A549 (cell line): ENCODE measurements at regions not wholly inside any gene's neighbourhood (a gene's known extent, or its start where the extent isn't known, plus 50 kb on each side); places are given as distances from the start of the nearest gene placed in this dataset.

ENCODE experiments used
- ATAC-seq, 2 experiments: fragments of 200-7000 bp in 1 of 2; fragments of >200 bp in 1 of 2; cut with Nextera tagmentation in 1 of 2; cut with Tn5 transposase in 1 of 2; 3 replicates each; pipeline versions ENCODE4 v1.8.0 to v1.9.1; 2018 to 2020; ENCODE audit warnings: mild to moderate bottlenecking in 1 of 2, moderate library complexity in 1 of 2
- CTCF ChIA-PET: fragments of 300-600 bp; sonication (Branson Sonifier 250); formaldehyde crosslinking; extraction: SDS; loops from one replicate; lab custom pipeline; 2021; ENCODE audit warnings: antibody characterized with exemption, inconsistent platforms; lab: Yijun Ruan, JAX
- POLR2A ChIA-PET: fragments of 350-600 bp; formaldehyde crosslinking; extraction: SDS; loops from one replicate; lab custom pipeline; 2021; ENCODE audit warnings: antibody characterized with exemption, inconsistent platforms; lab: Yijun Ruan, JAX
- DNase-seq, 2 experiments: peaks; one replicate each; pipeline versions ENCODE4 v3.0.0 to v3.0.0-alpha.2; 2011 to 2016; ENCODE audit warnings: low read depth in 1 of 2, low spot score in 1 of 2
- FAIRE-seq: peaks from 2 replicates; lab custom pipeline; 2011; peaks lifted over from hg19 to GRCh38; lab: Jason Lieb, UNC
- H3K27ac ChIP-seq, 2 experiments: fragments of >200 bp; sonication (Bioruptor Twin); formaldehyde crosslinking; 3 replicates each; pipeline ENCODE4 v1.5.1; 2016 to 2017
- H3K4me1 ChIP-seq: fragments of >200 bp; sonication (Bioruptor Twin); formaldehyde crosslinking; 3 replicates; pipeline ENCODE4 v1.6.1; 2016
- H3K4me2 ChIP-seq: fragments of >200 bp; sonication (Bioruptor Twin); formaldehyde crosslinking; 3 replicates; pipeline ENCODE4 v1.6.1; 2016
- H3K4me3 ChIP-seq: fragments of >200 bp; sonication (Bioruptor Twin); formaldehyde crosslinking; 3 replicates; pipeline ENCODE4 v1.5.1; 2016
- H3K9me3 ChIP-seq: fragments of >200 bp; sonication (Bioruptor Twin); formaldehyde crosslinking; 3 replicates; pipeline ENCODE4 v1.6.1; 2016
- CBX2 ChIP-seq: fragments of 200-600 bp; sonication (generic); IDR thresholded peaks from 2 replicates; pipeline ENCODE4 v1.6.1; 2016; ENCODE audit warnings: low read depth, mild to moderate bottlenecking, borderline replicate concordance
- CBX8 ChIP-seq: fragments of 200-600 bp; sonication (generic); IDR thresholded peaks from 2 replicates; pipeline ENCODE4 v1.6.1; 2016
- CEBPB ChIP-seq, 2 experiments: fragments of >200 bp in 1 of 2; sonication (Bioruptor Twin) in 1 of 2; formaldehyde crosslinking in 1 of 2; IDR thresholded peaks; 2 replicates each; pipeline ENCODE4 v1.6.1; 2012 to 2016
- ESRRA ChIP-seq: fragments of 150-350 bp; IDR thresholded peaks from 2 replicates; pipeline ENCODE4 v1.6.1; 2014; ENCODE audit warnings: mild to moderate bottlenecking, low read length, borderline replicate concordance
- GATA3 ChIP-seq: IDR thresholded peaks from 2 replicates; pipeline ENCODE4 v1.6.1; 2012; ENCODE audit warnings: borderline replicate concordance
- HES2 ChIP-seq: fragments of >200 bp; sonication (Bioruptor Twin); formaldehyde crosslinking; IDR thresholded peaks from 2 replicates; pipeline ENCODE4 v1.6.1; 2016
- HOXB13 ChIP-seq: fragments of 250-450 bp; sonication (Bioruptor Pico); IDR thresholded peaks from 2 replicates; pipeline ENCODE4 v1.5.0; 2020; ENCODE audit warnings: low read depth, mild to moderate bottlenecking, moderate library complexity
- JUN ChIP-seq, 2 experiments: fragments of >200 bp; sonication (Bioruptor Twin); formaldehyde crosslinking; IDR thresholded peaks; 2 replicates in 1 of 2; 3 replicates in 1 of 2; pipeline ENCODE4 v1.6.1; 2016 to 2017
- KDM1A ChIP-seq: fragments of 200-600 bp; sonication (generic); IDR thresholded peaks from 2 replicates; pipeline ENCODE4 v1.6.1; 2016; ENCODE audit warnings: low read depth, mild to moderate bottlenecking
- MAFK ChIP-seq: fragments of 450-650 bp; IDR thresholded peaks from 2 replicates; pipeline ENCODE4 v1.6.1; 2014; ENCODE audit not compliant: partially characterized antibody
- MAZ ChIP-seq: fragments of 150-350 bp; IDR thresholded peaks from 2 replicates; pipeline ENCODE4 v1.6.1; 2014; ENCODE audit warnings: antibody characterized with exemption, low read depth, low read length, borderline replicate concordance
- MYC ChIP-seq: IDR thresholded peaks from 2 replicates; pipeline ENCODE4 v1.6.1; 2012; ENCODE audit warnings: mild to moderate bottlenecking, inconsistent platforms, low read length, improper control_type of control experiment, borderline replicate concordance
- NFE2L2 ChIP-seq: fragments of 150-350 bp; conservative IDR thresholded peaks from 2 replicates; pipeline ENCODE4 v1.6.1; 2014; ENCODE audit warnings: low read length
- NR3C1 ChIP-seq: fragments of >200 bp; sonication (Bioruptor Twin); formaldehyde crosslinking; IDR thresholded peaks from 3 replicates; pipeline ENCODE4 v1.6.1; 2017
- PHF8 ChIP-seq: fragments of 200-600 bp; sonication (generic); IDR thresholded peaks from 2 replicates; pipeline ENCODE4 v1.6.1; 2016; ENCODE audit warnings: low read depth, mild to moderate bottlenecking, antibody characterized with exemption, moderate library complexity, borderline replicate concordance
- POLR2A ChIP-seq: IDR thresholded peaks from 2 replicates; pipeline ENCODE4 v1.6.1; 2012; ENCODE audit warnings: mild to moderate bottlenecking, low read length
- RFX5 ChIP-seq: fragments of 450-650 bp; IDR thresholded peaks from 2 replicates; pipeline ENCODE4 v1.7.1; 2014; ENCODE audit warnings: antibody characterized with exemption, mild to moderate bottlenecking, moderate library complexity
- RNF2 ChIP-seq: fragments of 200-600 bp; sonication (generic); IDR thresholded peaks from 2 replicates; pipeline ENCODE4 v1.6.1; 2016; ENCODE audit warnings: low read depth, mild to moderate bottlenecking, antibody characterized with exemption, moderate library complexity, borderline replicate concordance
- SMC3 ChIP-seq: fragments of >200 bp; sonication (Bioruptor Twin); formaldehyde crosslinking; IDR thresholded peaks from 3 replicates; pipeline ENCODE4 v1.6.1; 2018; ENCODE audit warnings: inconsistent platforms
- TFCP2L1 ChIP-seq: fragments of 250-450 bp; sonication (Bioruptor Pico); IDR thresholded peaks from 2 replicates; pipeline ENCODE4 v1.5.0; 2021; ENCODE audit warnings: mild to moderate bottlenecking
- USF2 ChIP-seq: fragments of 450-650 bp; IDR thresholded peaks from 2 replicates; pipeline ENCODE4 v1.6.1; 2014; ENCODE audit warnings: antibody characterized with exemption
- ZNF302 ChIP-seq: fragments of 250-450 bp; sonication (Bioruptor Pico); IDR thresholded peaks from 2 replicates; pipeline ENCODE4 v1.9.0; 2021; ENCODE audit warnings: inconsistent platforms, mild to moderate bottlenecking, moderate library complexity
- WGBS: methylation state at CpG from one replicate; pipeline ENCODE4 v1.1.6; 2017; ENCODE audit errors: missing lambda C conversion rate; 5-methylcytosine and 5-hydroxymethylcytosine counted together
- TF ChIP-seq, protein P1 (sequence below): fragments of 150-350 bp; IDR thresholded peaks from 2 replicates; pipeline ENCODE4 v1.6.1; 2014; ENCODE audit warnings: low read depth, mild to moderate bottlenecking, low read length

DNA sequence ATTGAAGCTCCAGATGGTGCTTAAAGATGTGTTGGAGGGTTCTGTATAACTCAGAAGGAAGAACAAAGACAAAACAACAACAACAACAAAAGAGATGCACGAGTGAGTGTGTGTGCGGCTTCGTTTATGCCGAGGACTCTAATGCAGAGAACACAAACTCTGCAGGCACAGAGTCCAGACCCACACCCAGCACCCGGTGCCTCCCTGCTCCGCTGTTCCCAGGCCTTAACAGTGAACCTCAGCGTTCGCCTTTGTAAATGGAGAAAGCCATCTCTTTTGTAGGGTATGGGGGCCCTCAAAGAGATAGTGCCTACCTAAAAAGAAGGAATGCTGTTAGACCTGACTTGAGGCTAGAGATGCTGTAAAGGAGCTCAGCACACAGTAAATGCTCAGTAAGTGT is 243.3 kb downstream of the ERMARD start (continued):
- no peak for TF ChIP-seq JUN (IDR thresholded peaks at IDR 0.05)

- no peaks in the 10 kb centered on the region for H3K4me1 ChIP-seq
- WGBS, result 63% methylated on average over 9 of the region's 16 CpGs
- TF ChIP-seq CBX8, result no peak
- H3K4me3 ChIP-seq, result no peak overlapping the region
- H3K4me2 ChIP-seq, result no peak overlapping the region
- no peaks in the 10 kb centered on the region for H3K9me3 ChIP-seq
- ATAC-seq, result no peak
- no peak for FAIRE-seq
- DNase-seq, result no peak
- H3K27ac ChIP-seq, result no peak overlapping the region
- ChIA-PET CTCF (no interaction called here), POLR2A (no interaction called here)
Observed at GRCh38 chr6:169993861-169994481, 242.5 kb downstream of the ERMARD start.

- H3K4me2 ChIP-seq, result no peak overlapping the region
- CTCF ChIA-PET, result no interaction called here
- ATAC-seq (no peak), FAIRE-seq (no peak), DNase-seq (no peak)
- no peaks in the 10 kb centered on the region for H3K9me3 ChIP-seq
- WGBS, result 65% methylated on average over 8 of the region's 8 CpGs
- H3K27ac ChIP-seq, result no peak overlapping the region
- H3K4me1 ChIP-seq, result no peaks in the 10 kb centered on the region
- POLR2A ChIA-PET, result no interaction called here
- TF ChIP-seq GATA3 (no peak), MYC (no peak), SMC3 (no peak), ZNF302 (CRISPR knock-in tag) (no peak), TFCP2L1 (CRISPR knock-in tag) (no peak), NR3C1 (no peak), RNF2 (no peak), KDM1A (no peak), USF2 (no peak), MAFK (no peak), MAZ (no peak)
- TF ChIP-seq, all 56 proteins: peak for 0
- no peak overlapping the region for H3K4me3 ChIP-seq
Observed at GRCh38 chr6:169991913-169992312, 240.5 kb downstream of the ERMARD start.

DNA sequence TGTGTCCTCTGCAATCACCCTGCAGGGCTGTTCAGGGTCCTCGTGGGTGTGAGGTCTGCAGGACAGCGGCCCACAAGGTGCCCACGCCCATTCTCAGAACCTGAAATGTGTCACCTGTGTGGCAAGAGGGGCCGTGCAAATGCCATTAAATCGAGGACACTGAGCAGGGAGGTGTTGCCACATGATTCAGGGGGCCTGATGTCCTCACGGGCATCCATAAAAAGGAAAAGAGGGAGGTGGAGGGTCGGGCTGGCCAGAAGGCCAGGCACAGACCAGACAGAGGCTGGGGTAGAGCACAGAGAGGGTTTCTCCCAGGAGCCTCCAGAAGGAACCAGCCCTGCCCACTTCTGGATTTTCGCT is 239.6 kb downstream of the ERMARD start:
- TF ChIP-seq, protein P1, sequence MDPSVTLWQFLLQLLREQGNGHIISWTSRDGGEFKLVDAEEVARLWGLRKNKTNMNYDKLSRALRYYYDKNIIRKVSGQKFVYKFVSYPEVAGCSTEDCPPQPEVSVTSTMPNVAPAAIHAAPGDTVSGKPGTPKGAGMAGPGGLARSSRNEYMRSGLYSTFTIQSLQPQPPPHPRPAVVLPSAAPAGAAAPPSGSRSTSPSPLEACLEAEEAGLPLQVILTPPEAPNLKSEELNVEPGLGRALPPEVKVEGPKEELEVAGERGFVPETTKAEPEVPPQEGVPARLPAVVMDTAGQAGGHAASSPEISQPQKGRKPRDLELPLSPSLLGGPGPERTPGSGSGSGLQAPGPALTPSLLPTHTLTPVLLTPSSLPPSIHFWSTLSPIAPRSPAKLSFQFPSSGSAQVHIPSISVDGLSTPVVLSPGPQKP, result no peak
- TF ChIP-seq HES2 (no peak), MAZ (no peak), NFE2L2 (no peak), RFX5 (no peak), CBX2 (no peak), CEBPB (IDR thresholded peaks at IDR 0.05) (no peak), HOXB13 (CRISPR knock-in tag) (no peak), KDM1A (no peak), GATA3 (no peak), USF2 (no peak), MYC (no peak), PHF8 (no peak), TFCP2L1 (CRISPR knock-in tag) (no peak), ESRRA (no peak), POLR2A (no peak)
- Histone ChIP-seq H3K4me3 (no peak overlapping the region), H3K27ac (no peak overlapping the region), H3K4me2 (no peak overlapping the region), H3K9me3 (no peaks in the 10 kb centered on the region), H3K4me1 (no peaks in the 10 kb centered on the region)
- POLR2A ChIA-PET, result no interaction called here
- ATAC-seq, result no peak
- DNase-seq, result no peak
- no peak for FAIRE-seq
- CTCF ChIA-PET, result no interaction called here
- 34% methylated on average over 2 of the region's 8 CpGs for WGBS
